A549 (cell line): ENCODE measurements at regions not wholly inside any gene's neighbourhood (a gene's known extent, or its start where the extent isn't known, plus 50 kb on each side); places are given as distances from the start of the nearest gene placed in this dataset.

Experiments used
- ATAC-seq, 2 experiments: fragments of 200-7000 bp in 1 of 2; fragments of >200 bp in 1 of 2; cut with Nextera tagmentation in 1 of 2; cut with Tn5 transposase in 1 of 2; 3 replicates each; pipeline versions ENCODE4 v1.8.0 to v1.9.1; 2018 to 2020; ENCODE audit warnings: mild to moderate bottlenecking in 1 of 2, moderate library complexity in 1 of 2
- CTCF ChIA-PET: fragments of 300-600 bp; sonication (Branson Sonifier 250); formaldehyde crosslinking; extraction: SDS; loops from one replicate; lab custom pipeline; 2021; ENCODE audit warnings: antibody characterized with exemption, inconsistent platforms; lab: Yijun Ruan, JAX
- POLR2A ChIA-PET: fragments of 350-600 bp; formaldehyde crosslinking; extraction: SDS; loops from one replicate; lab custom pipeline; 2021; ENCODE audit warnings: antibody characterized with exemption, inconsistent platforms; lab: Yijun Ruan, JAX
- DNase-seq, 2 experiments: peaks; one replicate each; pipeline versions ENCODE4 v3.0.0 to v3.0.0-alpha.2; 2011 to 2016; ENCODE audit warnings: low read depth in 1 of 2, low spot score in 1 of 2
- FAIRE-seq: peaks from 2 replicates; lab custom pipeline; 2011; peaks lifted over from hg19 to GRCh38; lab: Jason Lieb, UNC
- H3K27ac ChIP-seq, 2 experiments: fragments of >200 bp; sonication (Bioruptor Twin); formaldehyde crosslinking; 3 replicates each; pipeline ENCODE4 v1.5.1; 2016 to 2017
- H3K4me1 ChIP-seq: fragments of >200 bp; sonication (Bioruptor Twin); formaldehyde crosslinking; 3 replicates; pipeline ENCODE4 v1.6.1; 2016
- H3K4me2 ChIP-seq: fragments of >200 bp; sonication (Bioruptor Twin); formaldehyde crosslinking; 3 replicates; pipeline ENCODE4 v1.6.1; 2016
- H3K4me3 ChIP-seq: fragments of >200 bp; sonication (Bioruptor Twin); formaldehyde crosslinking; 3 replicates; pipeline ENCODE4 v1.5.1; 2016
- H3K9me3 ChIP-seq: fragments of >200 bp; sonication (Bioruptor Twin); formaldehyde crosslinking; 3 replicates; pipeline ENCODE4 v1.6.1; 2016
- CBX2 ChIP-seq: fragments of 200-600 bp; sonication (generic); IDR thresholded peaks from 2 replicates; pipeline ENCODE4 v1.6.1; 2016; ENCODE audit warnings: low read depth, mild to moderate bottlenecking, borderline replicate concordance
- CBX8 ChIP-seq: fragments of 200-600 bp; sonication (generic); IDR thresholded peaks from 2 replicates; pipeline ENCODE4 v1.6.1; 2016
- CEBPB ChIP-seq, 2 experiments: fragments of >200 bp in 1 of 2; sonication (Bioruptor Twin) in 1 of 2; formaldehyde crosslinking in 1 of 2; IDR thresholded peaks; 2 replicates each; pipeline ENCODE4 v1.6.1; 2012 to 2016
- EHMT2 ChIP-seq: fragments of 200-600 bp; sonication (generic); IDR thresholded peaks from 2 replicates; pipeline ENCODE4 v1.6.1; 2016; ENCODE audit warnings: antibody characterized with exemption, low read depth, mild to moderate bottlenecking, moderate library complexity
- FOSL2 ChIP-seq, 2 experiments: fragments of 450-650 bp in 1 of 2; fragments of >200 bp in 1 of 2; sonication (Bioruptor Twin) in 1 of 2; formaldehyde crosslinking; IDR thresholded peaks; 2 replicates each; pipeline versions ENCODE4 v1.5.0 to v1.6.1; 2016 to 2020; ENCODE audit warnings: mild to moderate bottlenecking in 1 of 2, moderate library complexity in 1 of 2
- FOXS1 ChIP-seq: fragments of 250-450 bp; sonication (Bioruptor Pico); IDR thresholded peaks from 2 replicates; pipeline ENCODE4 v1.5.0; 2020; ENCODE audit warnings: mild to moderate bottlenecking, moderate library complexity
- HDAC2 ChIP-seq: fragments of 200-600 bp; sonication (generic); IDR thresholded peaks from 2 replicates; pipeline ENCODE4 v1.6.1; 2016
- HMGXB4 ChIP-seq: fragments of 250-450 bp; sonication (Bioruptor Pico); IDR thresholded peaks from 2 replicates; pipeline ENCODE4 v1.5.0; 2021; ENCODE audit warnings: mild to moderate bottlenecking, moderate library complexity, borderline replicate concordance
- HOXB5 ChIP-seq: fragments of 250-450 bp; sonication (Bioruptor Pico); IDR thresholded peaks from 2 replicates; pipeline ENCODE4 v1.5.0; 2020; ENCODE audit warnings: mild to moderate bottlenecking, moderate library complexity
- KDM1A ChIP-seq: fragments of 200-600 bp; sonication (generic); IDR thresholded peaks from 2 replicates; pipeline ENCODE4 v1.6.1; 2016; ENCODE audit warnings: low read depth, mild to moderate bottlenecking
- MAX ChIP-seq: IDR thresholded peaks from 2 replicates; pipeline ENCODE4 v1.6.1; 2012
- MAZ ChIP-seq: fragments of 150-350 bp; IDR thresholded peaks from 2 replicates; pipeline ENCODE4 v1.6.1; 2014; ENCODE audit warnings: antibody characterized with exemption, low read depth, low read length, borderline replicate concordance
- MYC ChIP-seq: IDR thresholded peaks from 2 replicates; pipeline ENCODE4 v1.6.1; 2012; ENCODE audit warnings: mild to moderate bottlenecking, inconsistent platforms, low read length, improper control_type of control experiment, borderline replicate concordance
- NR3C1 ChIP-seq: fragments of >200 bp; sonication (Bioruptor Twin); formaldehyde crosslinking; IDR thresholded peaks from 3 replicates; pipeline ENCODE4 v1.6.1; 2017
- PBX3 ChIP-seq: IDR thresholded peaks from 2 replicates; pipeline ENCODE4 v1.6.1; 2012
- RARB ChIP-seq: fragments of 250-450 bp; sonication (Bioruptor Pico); IDR thresholded peaks from 2 replicates; pipeline ENCODE4 v1.8.0; 2021; ENCODE audit warnings: mild to moderate bottlenecking, moderate library complexity
- SREBF2 ChIP-seq: fragments of 450-650 bp; IDR thresholded peaks from 2 replicates; pipeline ENCODE4 v1.6.1; 2014; ENCODE audit warnings: mild to moderate bottlenecking, moderate library complexity
- TFCP2L1 ChIP-seq: fragments of 250-450 bp; sonication (Bioruptor Pico); IDR thresholded peaks from 2 replicates; pipeline ENCODE4 v1.5.0; 2021; ENCODE audit warnings: mild to moderate bottlenecking
- USF2 ChIP-seq: fragments of 450-650 bp; IDR thresholded peaks from 2 replicates; pipeline ENCODE4 v1.6.1; 2014; ENCODE audit warnings: antibody characterized with exemption
- WGBS: methylation state at CpG from one replicate; pipeline ENCODE4 v1.1.6; 2017; ENCODE audit errors: missing lambda C conversion rate; 5-methylcytosine and 5-hydroxymethylcytosine counted together
- TF ChIP-seq, protein P1 (sequence below): fragments of 250-450 bp; sonication (Bioruptor Pico); IDR thresholded peaks from 2 replicates; pipeline ENCODE4 v1.5.0; 2020; ENCODE audit warnings: low read depth, mild to moderate bottlenecking, moderate library complexity

- WGBS, result 29% methylated on average over 1 of the region's 2 CpGs
- DNase-seq (no peak), ATAC-seq (no peak), FAIRE-seq (no peak)
- TF ChIP-seq FOSL2 (IDR thresholded peaks at IDR 0.05) (no peak), FOSL2 (CRISPR knock-in tag; IDR thresholded peaks at IDR 0.05) (no peak), NR3C1 (no peak), MYC (no peak)
- Histone ChIP-seq H3K9me3 (no peaks in the 10 kb centered on the region), H3K4me3 (no peak overlapping the region), H3K4me1 (no peaks in the 10 kb centered on the region), H3K4me2 (no peak overlapping the region), H3K27ac (no peak overlapping the region)
- ChIA-PET CTCF (interaction anchor here (0.7 kb wide), 1 partner anchor 413 kb away, joined by 3 read pairs; no protein-coding TSS in a partner anchor), POLR2A (no interaction called here)
Measured at GRCh38 chr22:47673557-47673956, 911.1 kb downstream of the TBC1D22A start.

GRCh38 chr22:47672526-47672925, 910.1 kb downstream of the TBC1D22A start:
- DNase-seq, result no peak
- no peak overlapping the region for H3K4me2 ChIP-seq

More at GRCh38 chr22:47672526-47672925, 910.1 kb downstream of the TBC1D22A start:
- TF ChIP-seq NR3C1 (no peak), HDAC2 (no peak), TFCP2L1 (CRISPR knock-in tag) (no peak), PBX3 (no peak), MAX (no peak), KDM1A (no peak), CBX8 (no peak), HOXB5 (CRISPR knock-in tag) (no peak), RARB (CRISPR knock-in tag) (no peak), FOSL2 (IDR thresholded peaks at IDR 0.05) (no peak), FOSL2 (CRISPR knock-in tag; IDR thresholded peaks at IDR 0.05) (no peak), USF2 (no peak), CBX2 (no peak), FOXS1 (no peak), HMGXB4 (CRISPR knock-in tag) (no peak), SREBF2 (no peak), CEBPB (IDR thresholded peaks at IDR 0.05) (no peak), EHMT2 (no peak), MAZ (no peak)
- TF ChIP-seq, protein P1, sequence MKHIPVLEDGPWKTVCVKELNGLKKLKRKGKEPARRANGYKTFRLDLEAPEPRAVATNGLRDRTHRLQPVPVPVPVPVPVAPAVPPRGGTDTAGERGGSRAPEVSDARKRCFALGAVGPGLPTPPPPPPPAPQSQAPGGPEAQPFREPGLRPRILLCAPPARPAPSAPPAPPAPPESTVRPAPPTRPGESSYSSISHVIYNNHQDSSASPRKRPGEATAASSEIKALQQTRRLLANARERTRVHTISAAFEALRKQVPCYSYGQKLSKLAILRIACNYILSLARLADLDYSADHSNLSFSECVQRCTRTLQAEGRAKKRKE (CRISPR knock-in tag), result no peak
- H3K4me3 ChIP-seq, result no peak overlapping the region
- FAIRE-seq (no peak), ATAC-seq (no peak)
- WGBS, result 20% methylated on average over 6 of the region's 9 CpGs
- CTCF ChIA-PET, result no interaction called here
- POLR2A ChIA-PET, result no interaction called here
- no peaks in the 10 kb centered on the region for H3K4me1 ChIP-seq
- no peaks in the 10 kb centered on the region for H3K9me3 ChIP-seq
- no peak overlapping the region for H3K27ac ChIP-seq
